ENCODE measurements at regions not wholly inside any gene's neighbourhood (a gene's known extent, or its start where the extent isn't known, plus 50 kb on each side); places are given as distances from the start of the nearest gene placed in this dataset.

DNA sequence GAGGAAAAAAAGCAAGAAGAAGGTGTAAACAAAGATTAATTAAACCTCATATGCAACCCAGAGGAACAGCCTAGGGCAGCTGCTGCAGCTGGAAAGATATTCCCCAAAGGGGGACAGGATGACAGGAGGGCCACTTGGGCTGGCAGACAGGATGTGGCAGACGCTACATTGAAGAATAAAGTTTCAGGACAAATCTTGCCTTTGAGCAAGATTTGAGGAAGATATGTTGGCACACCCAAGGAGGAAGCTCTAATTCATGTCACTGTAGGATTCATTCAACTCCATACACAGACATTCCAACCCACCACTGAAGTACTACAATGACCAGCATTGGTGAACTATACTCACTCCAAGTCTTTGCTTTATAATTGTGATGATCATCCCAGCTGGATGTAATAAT lies 504.0 kb downstream of the SHQ1 start:
- CTCF ChIA-PET: no interaction called here
- intact Hi-C loops (cut with micrococcal nuclease): no loop called here

More for the DNA sequence above, 504.0 kb downstream of the SHQ1 start:
- dilution Hi-C loops (cut with MboI; ENCODE audit: extremely low pct_ligation_motif_present, low sequenced_read_pairs): no loop called here
- FAIRE-seq (no peak), DNase-seq (ENCODE audit: low read depth, low spot score) (no peak)
- Histone ChIP-seq H3K27ac (ENCODE audit: insufficient read depth, low read depth, low read length) (no peak overlapping the region), H2AFZ (ENCODE audit: low read depth, low read length) (no peak overlapping the region), H4K20me1 (replicated peaks; ENCODE audit: control insufficient read depth, extremely low read depth, insufficient read depth, low read length) (no peaks in the 10 kb centered on the region), H3K9ac (replicated peaks; ENCODE audit: extremely low read depth, insufficient read depth, low read length) (no peak overlapping the region), H3K4me3 (replicated peaks in 1 of 3; ENCODE audit: insufficient read depth in 1 of 3, low read depth in 1 of 3, low read length in 3 of 3) (no peak overlapping the region), H3K4me1 (ENCODE audit: control insufficient read depth, extremely low read depth, insufficient read depth, low read length) (peaks cover 7% of the 10 kb centered on the region), H3K9me3 (replicated peaks; ENCODE audit: control insufficient read depth, insufficient read depth, low read length) (no peaks in the 10 kb centered on the region), H3K27me3 (ENCODE audit: control insufficient read depth in 2 of 2, insufficient read depth in 2 of 2, low read length in 2 of 2) (peaks cover 3 to 6% of the 10 kb centered on the region in 2 experiments), H3K4me2 (ENCODE audit: insufficient read depth, low read length) (no peak overlapping the region), H3K79me2 (ENCODE audit: control insufficient read depth, insufficient read depth, low read length) (no peaks in the 10 kb centered on the region), H3K36me3 (ENCODE audit: control insufficient read depth in 2 of 2, extremely low read depth in 1 of 2, insufficient read depth in 2 of 2, low read length in 2 of 2) (no peaks in the 10 kb centered on the region), H3K9me1 (replicated peaks; ENCODE audit: control insufficient read depth, extremely low read depth, insufficient read depth, low read length) (no peaks in the 10 kb centered on the region)
- TF ChIP-seq POLR2A (IDR thresholded peaks at IDR 0.05; ENCODE audit: low read depth, low read length) (no peak), GATA2 (IDR thresholded peaks at IDR 0.05; ENCODE audit: insufficient read depth, insufficient read length, low read depth, low read length) (no peak), MYC (IDR thresholded peaks at IDR 0.05; ENCODE audit: low read depth, low read length) (no peak), JUN (IDR thresholded peaks at IDR 0.05; ENCODE audit: borderline replicate concordance, insufficient read depth, insufficient read length, low read depth) (no peak), FOS (IDR thresholded peaks at IDR 0.05; ENCODE audit: borderline replicate concordance, insufficient read depth, low read length) (no peak), EZH2 (IDR thresholded peaks at IDR 0.05; ENCODE audit: borderline replicate concordance, low read depth, low read length, severe bottlenecking) (no peak), POLR2AphosphoS5 (IDR thresholded peaks at IDR 0.05; ENCODE audit: insufficient read depth, low read depth, low read length) (no peak)
- TF ChIP-seq, protein P1, sequence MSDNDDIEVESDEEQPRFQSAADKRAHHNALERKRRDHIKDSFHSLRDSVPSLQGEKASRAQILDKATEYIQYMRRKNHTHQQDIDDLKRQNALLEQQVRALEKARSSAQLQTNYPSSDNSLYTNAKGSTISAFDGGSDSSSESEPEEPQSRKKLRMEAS (IDR thresholded peaks at IDR 0.05; ENCODE audit: insufficient read depth, insufficient read length): no peak
- TF ChIP-seq, protein P2, sequence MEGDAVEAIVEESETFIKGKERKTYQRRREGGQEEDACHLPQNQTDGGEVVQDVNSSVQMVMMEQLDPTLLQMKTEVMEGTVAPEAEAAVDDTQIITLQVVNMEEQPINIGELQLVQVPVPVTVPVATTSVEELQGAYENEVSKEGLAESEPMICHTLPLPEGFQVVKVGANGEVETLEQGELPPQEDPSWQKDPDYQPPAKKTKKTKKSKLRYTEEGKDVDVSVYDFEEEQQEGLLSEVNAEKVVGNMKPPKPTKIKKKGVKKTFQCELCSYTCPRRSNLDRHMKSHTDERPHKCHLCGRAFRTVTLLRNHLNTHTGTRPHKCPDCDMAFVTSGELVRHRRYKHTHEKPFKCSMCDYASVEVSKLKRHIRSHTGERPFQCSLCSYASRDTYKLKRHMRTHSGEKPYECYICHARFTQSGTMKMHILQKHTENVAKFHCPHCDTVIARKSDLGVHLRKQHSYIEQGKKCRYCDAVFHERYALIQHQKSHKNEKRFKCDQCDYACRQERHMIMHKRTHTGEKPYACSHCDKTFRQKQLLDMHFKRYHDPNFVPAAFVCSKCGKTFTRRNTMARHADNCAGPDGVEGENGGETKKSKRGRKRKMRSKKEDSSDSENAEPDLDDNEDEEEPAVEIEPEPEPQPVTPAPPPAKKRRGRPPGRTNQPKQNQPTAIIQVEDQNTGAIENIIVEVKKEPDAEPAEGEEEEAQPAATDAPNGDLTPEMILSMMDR (IDR thresholded peaks at IDR 0.05; ENCODE audit: extremely low read depth in 1 of 2, insufficient read depth in 1 of 2, low read depth in 1 of 2, low read length in 2 of 2): no peak
- POLR2A ChIA-PET: no interaction called here
- no TSS peak for BruUV-seq (replicated peaks)

Data from endothelial cell of umbilical vein (primary cell).